A172 (cell line): ENCODE measurements at regions not wholly inside any gene's neighbourhood (a gene's known extent, or its start where the extent isn't known, plus 50 kb on each side); places are given as distances from the start of the nearest gene placed in this dataset.

Experiments
- DNase-seq: peaks from one replicate; pipeline ENCODE4 v3.0.0-alpha.2; 2015; ENCODE audit warnings: low spot score

GRCh38 chr3:72698154-72698917 lies 149.9 kb downstream of the SHQ1 start:
- DNase-seq: no peak

- DNase-seq: no peak
These were observed 150.5 kb downstream of the SHQ1 start for GRCh38 chr3:72697717-72698116.

GRCh38 chr3:72696815-72697214 lies 151.4 kb downstream of the SHQ1 start:
- no peak for DNase-seq

GRCh38 chr3:72694398-72694797 lies 153.8 kb downstream of the SHQ1 start:
- DNase-seq: peak; percentile 61

- DNase-seq: no peak
These were observed 155.3 kb downstream of the SHQ1 start for GRCh38 chr3:72692990-72693389.

- DNase-seq: no peak
These were observed 157.6 kb downstream of the SHQ1 start for GRCh38 chr3:72690629-72691028.

GRCh38 chr3:72682936-72683452 lies 165.3 kb downstream of the SHQ1 start:
- DNase-seq: no peak

- no peak for DNase-seq
These were observed 166.6 kb downstream of the SHQ1 start for GRCh38 chr3:72681598-72681997.

- DNase-seq: no peak
These were observed 167.5 kb downstream of the SHQ1 start for GRCh38 chr3:72680766-72681165.

GRCh38 chr3:72679540-72680198 lies 168.6 kb downstream of the SHQ1 start:
- DNase-seq: peak; percentile 31

GRCh38 chr3:72678867-72679266 lies 169.4 kb downstream of the SHQ1 start:
- DNase-seq: peak; percentile 32

GRCh38 chr3:72678380-72678779 lies 169.9 kb downstream of the SHQ1 start:
- DNase-seq: no peak

- DNase-seq: no peak
These were observed 173.0 kb downstream of the SHQ1 start for GRCh38 chr3:72675243-72675642.

- no peak for DNase-seq
These were observed 175.1 kb downstream of the SHQ1 start for GRCh38 chr3:72673011-72673771.

GRCh38 chr3:72669224-72669623 lies 179.0 kb downstream of the SHQ1 start:
- no peak for DNase-seq

GRCh38 chr3:72666447-72666755 lies 181.8 kb downstream of the SHQ1 start:
- DNase-seq: no peak

GRCh38 chr3:72665701-72666446 lies 182.4 kb downstream of the SHQ1 start:
- DNase-seq: peak; percentile 55

- no peak for DNase-seq
These were observed 183.1 kb downstream of the SHQ1 start for GRCh38 chr3:72665103-72665502.

- no peak for DNase-seq
These were observed 183.9 kb downstream of the SHQ1 start for GRCh38 chr3:72664184-72664975.

- no peak for DNase-seq
These were observed 184.8 kb downstream of the SHQ1 start for GRCh38 chr3:72663429-72663828.

GRCh38 chr3:72661115-72661457 lies 187.2 kb downstream of the SHQ1 start:
- DNase-seq: peak; percentile 89
